ENCODE measurements at regions not wholly inside any gene's neighbourhood (a gene's known extent, or its start where the extent isn't known, plus 50 kb on each side); places are given as distances from the start of the nearest gene placed in this dataset.
"Not testable (repeated sequence)": the region's sequence is repeated elsewhere in the genome, so short reads cannot be mapped to it uniquely, and the experiment has no call there.

DNA sequence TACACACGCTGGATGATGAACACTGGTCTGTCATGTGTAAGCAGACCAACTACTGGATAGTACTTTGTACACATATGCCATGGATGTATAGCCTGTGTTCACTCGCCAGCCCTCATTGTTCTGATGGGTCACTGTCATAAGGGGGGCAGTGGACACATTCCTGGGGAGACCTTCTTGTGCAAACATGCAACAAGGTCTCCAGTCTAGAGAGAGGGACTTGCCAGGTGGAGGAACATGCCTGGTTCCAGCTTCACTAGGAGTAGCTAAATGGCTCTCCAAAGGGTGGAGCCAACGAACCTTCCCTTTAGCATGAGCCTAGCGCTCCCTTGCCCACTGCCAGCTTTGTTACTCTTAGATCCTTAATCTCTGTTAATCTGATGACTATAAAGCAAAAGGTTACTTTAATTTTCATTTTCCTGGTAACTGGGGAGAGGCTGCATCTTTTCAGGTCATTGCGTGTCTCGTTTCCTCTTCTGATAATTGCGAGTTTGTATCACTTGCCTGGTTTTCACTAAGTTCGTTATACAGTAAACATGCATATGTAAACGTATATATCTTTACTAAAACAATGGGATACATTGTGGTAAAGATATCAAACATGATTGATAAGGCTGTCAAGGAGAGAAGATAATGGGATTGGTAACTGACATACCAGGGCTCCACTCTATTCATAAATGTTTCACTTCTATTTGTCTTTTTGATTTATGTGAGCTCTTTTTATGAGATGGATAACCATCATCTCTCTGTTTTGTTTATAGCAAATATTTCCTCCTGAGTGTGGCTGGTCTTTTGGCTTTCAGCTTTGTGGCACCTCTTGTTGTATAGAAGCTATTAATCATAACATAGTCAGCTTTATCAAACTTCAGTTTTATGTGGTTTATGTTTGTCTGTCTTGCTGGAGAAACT, 235.2 kb upstream of the SGCG start:
- no peak overlapping the region for H3K4me2 ChIP-seq (ENCODE audit: low read length)
- no peak overlapping the region for H3K4me3 ChIP-seq (ENCODE audit: low read depth, low read length)
- H4K12ac ChIP-seq (ENCODE audit: low read depth, low read length): no peak overlapping the region
- no peaks in the 10 kb centered on the region for H3K79me1 ChIP-seq (ENCODE audit: low read length)
- no peak overlapping the region for H2AK5ac ChIP-seq (ENCODE audit: low read length)
- H3K79me2 ChIP-seq (ENCODE audit: control insufficient read depth, insufficient read depth, low read length, poor library complexity): no peaks in the 10 kb centered on the region
- H2BK120ac ChIP-seq (ENCODE audit: insufficient read depth, low read length, poor library complexity): no peak overlapping the region
- no peaks in the 10 kb centered on the region for H3K4me1 ChIP-seq (ENCODE audit: control insufficient read depth in 1 of 2, insufficient read depth in 2 of 2, low read length in 2 of 2)
- H4K8ac ChIP-seq (ENCODE audit: low read depth, low read length): no peak overlapping the region
- no peak overlapping the region for H2BK5ac ChIP-seq (ENCODE audit: low read depth, low read length, poor library complexity)
- WGBS (ENCODE audit: extremely low coverage, insufficient coverage, insufficient read length): no CpG with 5 or more reads among the region's 9 CpGs
- H3K9me3 ChIP-seq (ENCODE audit: insufficient read depth, low read depth, low read length): peaks cover 2% of the 10 kb centered on the region
- DNase-seq: no peak
- no peaks in the 10 kb centered on the region for H3K27me3 ChIP-seq (ENCODE audit: insufficient read depth, low read length)
- no peak overlapping the region for H3K18ac ChIP-seq (ENCODE audit: low read length)
- H2AFZ ChIP-seq (ENCODE audit: insufficient read depth, low read length, poor library complexity): no peak overlapping the region
- no peak overlapping the region for H3K14ac ChIP-seq (ENCODE audit: low read length)
- no peak overlapping the region for H3K23ac ChIP-seq (ENCODE audit: low read length)
- H3K9ac ChIP-seq (ENCODE audit: low read length): no peak overlapping the region
- H3K27ac ChIP-seq (ENCODE audit: low read depth, low read length): no peak overlapping the region
- H2BK12ac ChIP-seq (ENCODE audit: low read length): no peak overlapping the region
- H3K4ac ChIP-seq (ENCODE audit: low read depth, low read length): no peak overlapping the region
- no peaks in the 10 kb centered on the region for H3K36me3 ChIP-seq (ENCODE audit: control insufficient read depth in 1 of 2, insufficient read depth in 2 of 2, low read length in 2 of 2)
- no peak overlapping the region for H4K91ac ChIP-seq (ENCODE audit: low read depth, low read length)

DNA sequence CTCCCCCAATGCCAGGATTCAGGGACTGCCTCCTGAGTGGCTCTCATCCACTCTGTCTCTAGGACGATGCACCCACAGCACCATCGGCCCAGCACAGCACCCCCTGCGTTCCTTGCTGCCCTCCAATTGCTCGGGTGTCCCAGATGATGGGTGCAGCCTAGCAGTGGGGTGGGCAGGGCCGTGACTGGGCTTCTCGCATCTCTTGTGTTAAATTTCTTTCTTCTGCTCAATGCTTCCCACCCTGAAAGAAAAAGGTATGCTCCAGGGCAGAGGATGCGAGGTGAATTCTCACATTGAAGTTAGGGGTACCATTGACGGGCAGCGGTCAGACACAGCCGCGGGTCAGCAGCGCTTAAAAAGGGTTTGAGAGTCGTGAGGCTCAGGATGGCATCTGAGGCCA, 232.4 kb upstream of the SGCG start:
- Histone ChIP-seq H3K36me3 (ENCODE audit: control insufficient read depth in 1 of 2, insufficient read depth in 2 of 2, low read length in 2 of 2) (no peaks in the 10 kb centered on the region), H4K12ac (ENCODE audit: low read depth, low read length) (no peak overlapping the region), H3K4me2 (ENCODE audit: low read length) (no peak overlapping the region), H4K91ac (ENCODE audit: low read depth, low read length) (no peak overlapping the region), H3K18ac (ENCODE audit: low read length) (no peak overlapping the region), H3K27ac (ENCODE audit: low read depth, low read length) (no peak overlapping the region), H3K23ac (ENCODE audit: low read length) (no peak overlapping the region), H3K79me1 (ENCODE audit: low read length) (no peaks in the 10 kb centered on the region), H3K4me1 (ENCODE audit: control insufficient read depth in 1 of 2, insufficient read depth in 2 of 2, low read length in 2 of 2) (no peaks in the 10 kb centered on the region), H2AFZ (ENCODE audit: insufficient read depth, low read length, poor library complexity) (no peak overlapping the region), H3K14ac (ENCODE audit: low read length) (no peak overlapping the region), H3K9ac (ENCODE audit: low read length) (no peak overlapping the region), H2BK120ac (ENCODE audit: insufficient read depth, low read length, poor library complexity) (no peak overlapping the region), H3K27me3 (ENCODE audit: insufficient read depth, low read length) (no peaks in the 10 kb centered on the region), H3K79me2 (ENCODE audit: control insufficient read depth, insufficient read depth, low read length, poor library complexity) (no peaks in the 10 kb centered on the region), H2BK5ac (ENCODE audit: low read depth, low read length, poor library complexity) (no peak overlapping the region), H3K4me3 (ENCODE audit: low read depth, low read length) (no peak overlapping the region), H4K8ac (ENCODE audit: low read depth, low read length) (no peak overlapping the region), H3K9me3 (ENCODE audit: insufficient read depth, low read depth, low read length) (peaks cover 2% of the 10 kb centered on the region), H2BK12ac (ENCODE audit: low read length) (no peak overlapping the region), H2AK5ac (ENCODE audit: low read length) (no peak overlapping the region), H3K4ac (ENCODE audit: low read depth, low read length) (no peak overlapping the region)
- no peak for DNase-seq
- WGBS (ENCODE audit: extremely low coverage, insufficient coverage, insufficient read length): no CpG with 5 or more reads among the region's 13 CpGs

DNA sequence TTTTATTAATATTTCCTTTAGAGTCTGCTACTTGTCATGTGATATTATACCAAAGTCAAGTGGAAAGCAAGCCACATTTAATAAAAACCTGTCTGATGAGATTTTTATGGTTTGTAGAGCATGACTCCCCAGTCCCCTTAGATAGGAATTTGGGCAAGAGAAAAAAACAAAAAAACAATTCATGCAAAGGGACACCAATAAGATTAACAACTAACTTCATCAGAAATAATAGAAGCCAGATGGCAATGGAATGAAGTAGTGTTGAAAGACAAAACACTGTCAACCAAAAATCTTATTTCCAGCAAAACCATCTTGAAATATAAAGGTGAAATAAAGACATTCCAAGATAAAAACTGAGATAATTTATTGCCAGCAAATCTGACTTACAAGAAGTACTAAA, 228.8 kb upstream of the SGCG start:
- H3K4ac ChIP-seq (ENCODE audit: low read depth, low read length); H3K9ac ChIP-seq (ENCODE audit: low read length); H4K8ac ChIP-seq (ENCODE audit: low read depth, low read length); H3K23ac ChIP-seq (ENCODE audit: low read length); H2AFZ ChIP-seq (ENCODE audit: insufficient read depth, low read length, poor library complexity); H3K18ac ChIP-seq (ENCODE audit: low read length); H3K9me3 ChIP-seq (ENCODE audit: insufficient read depth, low read depth, low read length); H2BK120ac ChIP-seq (ENCODE audit: insufficient read depth, low read length, poor library complexity); H3K27me3 ChIP-seq (ENCODE audit: insufficient read depth, low read length); H3K14ac ChIP-seq (ENCODE audit: low read length); DNase-seq; H3K36me3 ChIP-seq (ENCODE audit: control insufficient read depth in 1 of 2, insufficient read depth in 2 of 2, low read length in 2 of 2); H2AK5ac ChIP-seq (ENCODE audit: low read length); H3K4me1 ChIP-seq (ENCODE audit: control insufficient read depth in 1 of 2, insufficient read depth in 2 of 2, low read length in 2 of 2); H3K4me3 ChIP-seq (ENCODE audit: low read depth, low read length); H2BK12ac ChIP-seq (ENCODE audit: low read length); H3K79me2 ChIP-seq (ENCODE audit: control insufficient read depth, insufficient read depth, low read length, poor library complexity); H4K91ac ChIP-seq (ENCODE audit: low read depth, low read length); H3K4me2 ChIP-seq (ENCODE audit: low read length); H2BK5ac ChIP-seq (ENCODE audit: low read depth, low read length, poor library complexity); H4K12ac ChIP-seq (ENCODE audit: low read depth, low read length); H3K79me1 ChIP-seq (ENCODE audit: low read length); H3K27ac ChIP-seq (ENCODE audit: low read depth, low read length): not testable (repeated sequence)

DNA sequence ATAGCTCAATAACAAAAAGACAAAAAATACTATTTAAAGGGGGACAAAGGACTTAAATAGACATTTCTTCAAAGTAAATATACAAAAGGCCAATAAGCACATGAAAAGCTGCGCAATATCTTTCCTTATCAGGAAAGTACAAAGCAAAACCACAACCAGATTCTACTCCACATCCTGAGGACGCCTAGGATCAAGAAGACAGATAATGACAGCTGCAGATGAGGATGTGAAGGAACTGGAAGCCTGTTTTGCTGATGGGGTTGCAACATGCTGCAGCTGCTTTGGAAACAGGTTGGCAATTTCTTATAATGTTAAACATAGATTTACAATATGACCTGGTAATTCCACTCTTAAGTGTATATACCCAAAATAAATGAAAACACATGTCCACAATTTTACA, 225.6 kb upstream of the SGCG start:
- not testable (repeated sequence) for H2AK5ac ChIP-seq (ENCODE audit: low read length); H3K4ac ChIP-seq (ENCODE audit: low read depth, low read length); H3K27ac ChIP-seq (ENCODE audit: low read depth, low read length); H4K8ac ChIP-seq (ENCODE audit: low read depth, low read length); H3K79me2 ChIP-seq (ENCODE audit: control insufficient read depth, insufficient read depth, low read length, poor library complexity); H3K9me3 ChIP-seq (ENCODE audit: insufficient read depth, low read depth, low read length); H4K91ac ChIP-seq (ENCODE audit: low read depth, low read length); H3K36me3 ChIP-seq (ENCODE audit: control insufficient read depth in 1 of 2, insufficient read depth in 2 of 2, low read length in 2 of 2); H3K79me1 ChIP-seq (ENCODE audit: low read length); H2BK5ac ChIP-seq (ENCODE audit: low read depth, low read length, poor library complexity); H3K18ac ChIP-seq (ENCODE audit: low read length); H3K23ac ChIP-seq (ENCODE audit: low read length); H3K4me1 ChIP-seq (ENCODE audit: control insufficient read depth in 1 of 2, insufficient read depth in 2 of 2, low read length in 2 of 2); H2AFZ ChIP-seq (ENCODE audit: insufficient read depth, low read length, poor library complexity); H2BK120ac ChIP-seq (ENCODE audit: insufficient read depth, low read length, poor library complexity); DNase-seq; H2BK12ac ChIP-seq (ENCODE audit: low read length); H3K9ac ChIP-seq (ENCODE audit: low read length); H3K4me3 ChIP-seq (ENCODE audit: low read depth, low read length); H3K4me2 ChIP-seq (ENCODE audit: low read length); H4K12ac ChIP-seq (ENCODE audit: low read depth, low read length); H3K27me3 ChIP-seq (ENCODE audit: insufficient read depth, low read length); H3K14ac ChIP-seq (ENCODE audit: low read length)
- WGBS (ENCODE audit: extremely low coverage, insufficient coverage, insufficient read length): no CpG with 5 or more reads among the region's 2 CpGs
